ENCODE measurements at regions not wholly inside any gene's neighbourhood (a gene's known extent, or its start where the extent isn't known, plus 50 kb on each side); places are given as distances from the start of the nearest gene placed in this dataset.

DNA sequence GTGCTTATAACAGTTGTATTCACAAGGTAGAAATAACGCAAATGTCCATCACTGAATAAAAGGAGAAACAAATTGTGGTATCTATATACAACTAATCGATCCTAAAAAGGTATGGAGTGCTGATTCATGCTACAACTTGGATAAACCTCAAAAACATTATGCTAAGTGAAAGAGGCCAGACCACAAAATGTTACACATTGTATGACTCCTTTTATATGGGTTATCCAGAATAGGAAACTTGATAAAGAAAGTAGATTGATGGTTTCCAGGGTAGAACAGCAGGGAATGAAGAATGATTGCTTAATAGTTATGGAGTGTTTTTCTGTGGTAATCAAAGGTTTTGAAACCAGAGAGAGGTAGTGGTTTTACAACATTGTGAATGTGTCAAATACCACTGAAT is 432.2 kb upstream of the TRIB2 start:
- Histone ChIP-seq H3K4me2 (peak overlapping the region; percentile 7; the same call in 1 of the 2 replicates), H4K20me1 (ENCODE audit: insufficient read depth) (no peaks in the 10 kb centered on the region), H3K79me2 (ENCODE audit: low read depth) (no peaks in the 10 kb centered on the region), H3K27ac (peak overlapping the region; percentile 48), H3K4me1 (replicated peaks; ENCODE audit: insufficient read depth) (peaks cover 53% of the 10 kb centered on the region), H3K9me3 (ENCODE audit: insufficient read depth, low read depth) (peaks cover 4% of the 10 kb centered on the region), H3K36me3 (ENCODE audit: low read depth) (no peaks in the 10 kb centered on the region), H3K9me2 (ENCODE audit: insufficient read depth) (no peaks in the 10 kb centered on the region), H2AFZ (no peak overlapping the region), H3F3A (ENCODE audit: insufficient read depth, low read depth) (peaks cover 49% of the 10 kb centered on the region), H3K27me3 (ENCODE audit: insufficient read depth, low read depth) (no peaks in the 10 kb centered on the region), H3K4me3 (no peak overlapping the region)
- no TSS peak for BruUV-seq (replicated peaks)
- ChIA-PET CTCF (interaction anchor here (0.7 kb wide), 1 partner anchor 477 kb away, joined by 9 read pairs; no protein-coding TSS in a partner anchor), POLR2A (ENCODE audit: unreplicated experiment) (no interaction called here)
- intact Hi-C loops (cut with micrococcal nuclease; ENCODE audit: unreplicated experiment) = no loop called here
- TF ChIP-seq EZH2 (IDR thresholded peaks at IDR 0.05; ENCODE audit: low read depth) (no peak), CTCF (conservative IDR thresholded peaks at IDR 0.05) (no peak)
- peak in 1 of 2 experiments; percentile 89 for DNase-seq

GRCh38 chr2:12286347-12286746 is 430.4 kb upstream of the TRIB2 start:
- ChIA-PET CTCF (interaction anchor here (0.7 kb wide), 1 partner anchor 83 kb away, joined by 4 read pairs; no protein-coding TSS in a partner anchor), POLR2A (ENCODE audit: unreplicated experiment) (no interaction called here)
- Histone ChIP-seq H3K4me1 (replicated peaks; ENCODE audit: insufficient read depth) (peaks cover 53% of the 10 kb centered on the region), H3K36me3 (ENCODE audit: low read depth) (no peaks in the 10 kb centered on the region), H3K27ac (peak overlapping the region; percentile 84), H2AFZ (no peak overlapping the region), H4K20me1 (ENCODE audit: insufficient read depth) (no peaks in the 10 kb centered on the region), H3F3A (ENCODE audit: insufficient read depth, low read depth) (peaks cover 49% of the 10 kb centered on the region), H3K79me2 (ENCODE audit: low read depth) (no peaks in the 10 kb centered on the region), H3K9me2 (ENCODE audit: insufficient read depth) (no peaks in the 10 kb centered on the region), H3K4me2 (peak overlapping the region; percentile 64), H3K4me3 (no peak overlapping the region), H3K27me3 (ENCODE audit: insufficient read depth, low read depth) (no peaks in the 10 kb centered on the region), H3K9me3 (ENCODE audit: insufficient read depth, low read depth) (peaks cover 4% of the 10 kb centered on the region)
- no TSS peak for BruUV-seq (replicated peaks)
- TF ChIP-seq EZH2 (IDR thresholded peaks at IDR 0.05; ENCODE audit: low read depth) (no peak), CTCF (conservative IDR thresholded peaks at IDR 0.05) (no peak)
- no peak for DNase-seq
- intact Hi-C loops (cut with micrococcal nuclease; ENCODE audit: unreplicated experiment) = no loop called here

DNA sequence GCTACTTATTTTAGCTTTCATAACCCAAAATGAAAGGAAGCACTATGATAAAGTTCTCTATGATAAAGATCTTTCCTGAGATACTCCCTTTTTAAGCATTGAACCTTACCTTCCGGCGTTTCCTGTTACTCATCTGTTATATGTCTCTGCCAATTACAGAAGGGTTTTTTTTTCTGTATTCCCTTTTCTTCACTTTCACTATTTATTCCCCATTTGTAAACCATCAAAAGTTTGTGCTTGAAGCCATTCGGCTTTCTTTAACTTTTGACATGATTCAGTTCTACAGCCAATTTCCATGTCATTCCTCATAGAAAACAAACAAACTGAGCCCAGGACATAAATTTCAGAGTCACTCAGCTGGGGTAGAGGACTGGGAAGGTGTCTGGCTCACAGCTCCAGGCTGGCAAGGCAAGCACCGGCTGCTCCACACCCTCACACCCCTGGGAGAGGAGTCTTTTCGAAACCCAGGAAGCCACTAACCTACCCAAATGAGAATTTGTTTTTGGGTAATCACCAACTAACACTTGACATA is 429.4 kb upstream of the TRIB2 start:
- Histone ChIP-seq H3K4me2 (peak overlapping the region; percentile 64), H3K27ac (peak overlapping the region; percentile 84), H4K20me1 (ENCODE audit: insufficient read depth) (no peaks in the 10 kb centered on the region), H3K9me3 (ENCODE audit: insufficient read depth, low read depth) (peaks cover 4% of the 10 kb centered on the region), H3K79me2 (ENCODE audit: low read depth) (no peaks in the 10 kb centered on the region), H3K36me3 (ENCODE audit: low read depth) (no peaks in the 10 kb centered on the region), H3K27me3 (ENCODE audit: insufficient read depth, low read depth) (no peaks in the 10 kb centered on the region), H3F3A (ENCODE audit: insufficient read depth, low read depth) (peaks cover 49% of the 10 kb centered on the region), H2AFZ (no peak overlapping the region), H3K9me2 (ENCODE audit: insufficient read depth) (no peaks in the 10 kb centered on the region), H3K4me1 (replicated peaks; ENCODE audit: insufficient read depth) (peaks cover 53% of the 10 kb centered on the region), H3K4me3 (peak overlapping the region; percentile 28; the same call in 1 of the 2 replicates)
- no TSS peak for BruUV-seq (replicated peaks)
- TF ChIP-seq CTCF (conservative IDR thresholded peaks at IDR 0.05) (no peak), EZH2 (IDR thresholded peaks at IDR 0.05; ENCODE audit: low read depth) (no peak)
- ChIA-PET POLR2A (ENCODE audit: unreplicated experiment) (interaction anchor here (0.7 kb wide), 1 partner anchor 724 kb away, joined by 11 read pairs; no protein-coding TSS in a partner anchor), CTCF (no interaction called here)
- DNase-seq = peak in 1 of 2 experiments; percentile 90
- intact Hi-C loops (cut with micrococcal nuclease; ENCODE audit: unreplicated experiment) = no loop called here
